ENCODE measurements at regions not wholly inside any gene's neighbourhood (a gene's known extent, or its start where the extent isn't known, plus 50 kb on each side); places are given as distances from the start of the nearest gene placed in this dataset.

GRCh38 chr6:92121228-92121627 is 1298.1 kb downstream of the EPHA7 start:
- Histone ChIP-seq H3K36me3 (ENCODE audit: control insufficient read depth in 2 of 2, extremely low read depth in 1 of 2, insufficient read depth in 2 of 2, low read length in 2 of 2) (no peaks in the 10 kb centered on the region), H3K9me1 (ENCODE audit: control insufficient read depth, extremely low read depth, insufficient read depth, low read length) (no peaks in the 10 kb centered on the region), H2AFZ (ENCODE audit: control insufficient read depth, low read length) (no peak overlapping the region), H3K4me1 (ENCODE audit: control insufficient read depth, extremely low read depth, insufficient read depth, low read length) (no peaks in the 10 kb centered on the region), H3K9ac (ENCODE audit: control insufficient read depth, extremely low read depth, insufficient read depth, low read length) (no peak overlapping the region), H3K79me2 (ENCODE audit: control insufficient read depth, insufficient read depth, low read length) (no peaks in the 10 kb centered on the region), H3K27me3 (ENCODE audit: control insufficient read depth, extremely low read depth, insufficient read depth, low read length) (no peaks in the 10 kb centered on the region), H3K27ac (ENCODE audit: control insufficient read depth, insufficient read depth, low read length) (no peak overlapping the region), H3K9me3 (ENCODE audit: control insufficient read depth, low read depth, low read length) (no peaks in the 10 kb centered on the region), H3K4me3 (ENCODE audit: control insufficient read depth in 2 of 3, extremely low read depth in 1 of 3, insufficient read depth in 2 of 3, low read depth in 1 of 3, low read length in 3 of 3) (no peak overlapping the region), H4K20me1 (ENCODE audit: control insufficient read depth, extremely low read depth, insufficient read depth, low read length) (no peaks in the 10 kb centered on the region), H3K4me2 (ENCODE audit: control insufficient read depth, extremely low read depth, insufficient read depth, low read depth, low read length) (no peak overlapping the region)
- TF ChIP-seq CTCF (optimal IDR thresholded peaks at IDR 0.05 in 1 of 3, IDR thresholded peaks at IDR 0.05 in 1 of 3, conservative IDR thresholded peaks at IDR 0.05 in 1 of 3; ENCODE audit: extremely low read depth in 1 of 3, insufficient read depth in 2 of 3, low read length in 3 of 3) (no peak), EZH2 (IDR thresholded peaks at IDR 0.05; ENCODE audit: low read length) (no peak)
- FAIRE-seq = no peak
- DNase-seq (ENCODE audit: low read depth, low spot score) = no peak
- dilution Hi-C loops (cut with MboI; ENCODE audit: extremely low pct_ligation_motif_present, low sequenced_read_pairs) = no loop called here

- dilution Hi-C loops (cut with MboI; ENCODE audit: extremely low pct_ligation_motif_present, low sequenced_read_pairs) = no loop called here
- Histone ChIP-seq H3K36me3 (ENCODE audit: control insufficient read depth in 2 of 2, extremely low read depth in 1 of 2, insufficient read depth in 2 of 2, low read length in 2 of 2) (no peaks in the 10 kb centered on the region), H2AFZ (ENCODE audit: control insufficient read depth, low read length) (no peak overlapping the region), H3K27me3 (ENCODE audit: control insufficient read depth, extremely low read depth, insufficient read depth, low read length) (no peaks in the 10 kb centered on the region), H3K4me2 (ENCODE audit: control insufficient read depth, extremely low read depth, insufficient read depth, low read depth, low read length) (no peak overlapping the region), H4K20me1 (ENCODE audit: control insufficient read depth, extremely low read depth, insufficient read depth, low read length) (no peaks in the 10 kb centered on the region), H3K9me1 (ENCODE audit: control insufficient read depth, extremely low read depth, insufficient read depth, low read length) (no peaks in the 10 kb centered on the region), H3K9me3 (ENCODE audit: control insufficient read depth, low read depth, low read length) (no peaks in the 10 kb centered on the region), H3K79me2 (ENCODE audit: control insufficient read depth, insufficient read depth, low read length) (no peaks in the 10 kb centered on the region), H3K4me1 (ENCODE audit: control insufficient read depth, extremely low read depth, insufficient read depth, low read length) (no peaks in the 10 kb centered on the region), H3K4me3 (ENCODE audit: control insufficient read depth in 2 of 3, extremely low read depth in 1 of 3, insufficient read depth in 2 of 3, low read depth in 1 of 3, low read length in 3 of 3) (no peak overlapping the region), H3K27ac (ENCODE audit: control insufficient read depth, insufficient read depth, low read length) (no peak overlapping the region), H3K9ac (ENCODE audit: control insufficient read depth, extremely low read depth, insufficient read depth, low read length) (no peak overlapping the region)
- no peak for TF ChIP-seq EZH2 (IDR thresholded peaks at IDR 0.05; ENCODE audit: low read length)
- TF ChIP-seq CTCF (optimal IDR thresholded peaks at IDR 0.05 in 1 of 3, IDR thresholded peaks at IDR 0.05 in 1 of 3, conservative IDR thresholded peaks at IDR 0.05 in 1 of 3; ENCODE audit: extremely low read depth in 1 of 3, insufficient read depth in 2 of 3, low read length in 3 of 3) = no peak
- DNase-seq (ENCODE audit: low read depth, low spot score) = no peak
- FAIRE-seq = no peak
Measured at GRCh38 chr6:92117800-92118199, 1301.6 kb downstream of the EPHA7 start.

All from keratinocyte (primary cell).